ENCODE measurements at regions not wholly inside any gene's neighbourhood (a gene's known extent, or its start where the extent isn't known, plus 50 kb on each side); places are given as distances from the start of the nearest gene placed in this dataset.
A peak's percentile ranks its signal among the peaks of the same experiment; 100 is the strongest.
"Not testable (repeated sequence)": the region's sequence is repeated elsewhere in the genome, so short reads cannot be mapped to it uniquely, and the experiment has no call there.

DNA sequence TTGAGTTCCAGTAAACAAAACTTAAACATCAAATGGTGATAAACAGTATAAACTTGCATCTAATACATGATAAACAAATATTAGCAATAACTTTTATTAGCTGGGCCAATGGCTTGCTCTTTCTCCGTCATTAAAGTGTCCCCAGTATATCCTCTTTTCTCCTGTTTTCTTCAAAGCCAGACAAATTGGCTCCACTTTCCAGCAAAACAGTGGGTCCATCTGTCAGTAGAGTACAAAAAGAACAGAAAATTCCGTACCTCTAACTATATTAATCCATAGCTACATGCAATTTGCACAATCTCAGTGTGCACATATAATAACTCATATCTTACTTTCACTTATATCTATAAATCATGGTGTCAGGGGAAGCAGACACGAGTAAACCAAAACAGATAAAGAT is 678.0 kb upstream of the SPRY2 start:
- Histone ChIP-seq H3K4me1 (replicated peaks in 1 of 2) (no peaks in the 10 kb centered on the region), H3K36me3 (replicated peaks in 1 of 2) (no peaks in the 10 kb centered on the region), H3K4me3 (no peak overlapping the region), H3K27ac (no peak overlapping the region), H3K27me3 (no peaks in the 10 kb centered on the region), H3K9me3 (replicated peaks in 1 of 3) (no peaks in the 10 kb centered on the region)
- intact Hi-C loops (cut with DNase I) = no loop called here
- 49 to 59% (median 54%) methylated on average over 3 of the region's 3 CpGs for WGBS, 4 donors
- no peak for TF ChIP-seq POLR2A (IDR thresholded peaks at IDR 0.05)
- no peak for DNase-seq

DNA sequence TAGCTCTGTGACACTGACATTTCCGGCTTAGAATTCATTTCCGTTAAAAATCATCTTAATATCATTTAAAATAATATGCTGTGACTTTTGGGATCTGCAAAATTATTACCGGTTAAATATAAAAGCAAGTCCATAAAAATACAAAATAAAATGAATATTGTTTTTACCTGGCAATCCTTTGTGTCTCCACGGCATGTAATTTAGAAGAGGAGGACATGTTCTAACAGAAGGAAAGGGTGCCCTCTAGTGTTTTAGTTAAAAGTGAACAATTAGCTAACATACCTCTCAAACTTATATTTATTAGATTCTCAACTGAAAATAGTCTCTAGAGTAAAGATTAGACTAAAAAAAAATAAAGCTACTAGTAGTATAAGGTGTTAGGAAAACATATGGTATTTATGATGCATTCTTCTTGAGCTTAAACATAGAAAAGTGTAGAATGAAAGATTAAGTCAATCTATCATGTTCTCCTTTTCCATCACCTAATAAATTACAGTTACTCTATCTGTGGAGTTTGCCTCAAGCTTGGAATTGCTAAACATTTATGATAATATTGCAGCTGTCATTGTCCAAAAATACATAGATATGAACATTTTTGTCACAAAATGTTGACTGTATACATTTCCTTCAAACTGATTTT is 676.7 kb upstream of the SPRY2 start:
- no peaks in the 10 kb centered on the region for H3K36me3 ChIP-seq (replicated peaks in 1 of 2)
- no peaks in the 10 kb centered on the region for H3K9me3 ChIP-seq (replicated peaks in 1 of 3)
- intact Hi-C loops (cut with DNase I) = no loop called here
- H3K4me3 ChIP-seq = no peak overlapping the region
- TF ChIP-seq, protein P1, sequence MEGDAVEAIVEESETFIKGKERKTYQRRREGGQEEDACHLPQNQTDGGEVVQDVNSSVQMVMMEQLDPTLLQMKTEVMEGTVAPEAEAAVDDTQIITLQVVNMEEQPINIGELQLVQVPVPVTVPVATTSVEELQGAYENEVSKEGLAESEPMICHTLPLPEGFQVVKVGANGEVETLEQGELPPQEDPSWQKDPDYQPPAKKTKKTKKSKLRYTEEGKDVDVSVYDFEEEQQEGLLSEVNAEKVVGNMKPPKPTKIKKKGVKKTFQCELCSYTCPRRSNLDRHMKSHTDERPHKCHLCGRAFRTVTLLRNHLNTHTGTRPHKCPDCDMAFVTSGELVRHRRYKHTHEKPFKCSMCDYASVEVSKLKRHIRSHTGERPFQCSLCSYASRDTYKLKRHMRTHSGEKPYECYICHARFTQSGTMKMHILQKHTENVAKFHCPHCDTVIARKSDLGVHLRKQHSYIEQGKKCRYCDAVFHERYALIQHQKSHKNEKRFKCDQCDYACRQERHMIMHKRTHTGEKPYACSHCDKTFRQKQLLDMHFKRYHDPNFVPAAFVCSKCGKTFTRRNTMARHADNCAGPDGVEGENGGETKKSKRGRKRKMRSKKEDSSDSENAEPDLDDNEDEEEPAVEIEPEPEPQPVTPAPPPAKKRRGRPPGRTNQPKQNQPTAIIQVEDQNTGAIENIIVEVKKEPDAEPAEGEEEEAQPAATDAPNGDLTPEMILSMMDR (IDR thresholded peaks at IDR 0.05) = peak; percentile 31 to 67 (median 50)
- no peak for TF ChIP-seq POLR2A (IDR thresholded peaks at IDR 0.05)
- no peak for DNase-seq
- no peak overlapping the region for H3K27ac ChIP-seq
- H3K4me1 ChIP-seq (replicated peaks in 1 of 2) = no peaks in the 10 kb centered on the region
- 19 to 27% (median 23%) methylated on average over 4 of the region's 4 CpGs for WGBS, 4 donors
- H3K27me3 ChIP-seq = no peaks in the 10 kb centered on the region

DNA sequence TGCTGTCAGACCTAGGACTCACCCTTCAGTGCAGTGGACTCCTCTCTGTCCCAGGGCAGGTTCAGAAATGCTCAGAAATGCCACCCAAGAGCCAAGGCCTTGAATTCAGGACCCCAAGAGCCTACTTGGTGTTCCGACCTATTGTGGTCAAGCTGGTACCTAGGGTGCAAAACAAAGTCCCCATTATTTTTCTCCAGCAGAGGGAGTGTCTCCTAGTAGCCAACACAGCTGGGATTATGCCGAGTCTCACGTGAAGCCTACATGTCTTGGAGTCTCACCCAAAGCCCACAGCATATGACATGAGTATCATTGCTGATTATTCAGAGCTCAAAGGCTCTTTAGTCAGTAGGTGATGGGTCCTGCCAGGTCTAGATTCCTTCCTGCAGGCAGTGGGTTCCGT is 671.1 kb upstream of the SPRY2 start:
- 71 to 88% (median 86%) methylated on average over 1 to 4 of the region's 4 CpGs for WGBS, 4 donors

DNA sequence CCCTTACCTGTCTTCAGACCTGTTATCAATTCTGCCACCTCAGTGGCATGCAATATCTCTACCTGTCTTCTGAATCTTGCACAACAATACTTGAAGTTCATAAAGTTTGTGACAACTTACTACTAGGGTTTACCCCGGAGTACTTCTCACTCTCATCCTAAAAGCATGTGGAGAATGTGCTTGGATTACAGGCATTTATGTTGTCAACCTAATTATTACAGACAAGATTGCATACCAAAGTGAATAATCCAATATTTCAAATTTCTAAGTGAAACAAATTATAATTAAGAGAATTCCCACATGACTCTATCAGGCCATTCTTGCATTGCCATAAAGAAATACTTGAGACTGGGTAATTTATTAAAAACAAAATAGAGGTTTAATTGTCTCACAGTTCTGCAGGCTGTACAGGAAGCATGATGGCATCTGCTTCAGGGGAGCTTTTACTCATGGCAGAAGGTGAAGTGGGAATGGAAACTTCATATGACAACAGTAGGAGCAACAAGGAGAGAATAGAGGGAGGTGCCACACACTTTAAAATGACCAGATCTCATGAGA is 661.0 kb upstream of the SPRY2 start:
- no peak for DNase-seq
- TF ChIP-seq, protein P1 (IDR thresholded peaks at IDR 0.05) = no peak
- no peak for TF ChIP-seq POLR2A (IDR thresholded peaks at IDR 0.05)
- Histone ChIP-seq H3K27ac (no peak overlapping the region), H3K4me3 (no peak overlapping the region), H3K27me3 (no peaks in the 10 kb centered on the region), H3K4me1 (replicated peaks in 1 of 2) (no peaks in the 10 kb centered on the region), H3K36me3 (replicated peaks in 1 of 2) (no peaks in the 10 kb centered on the region), H3K9me3 (replicated peaks in 1 of 3) (peaks cover 0 to 3% (median 0%) of the 10 kb centered on the region in 3 donors)
- WGBS, 4 donors = 60 to 88% (median 67%) methylated on average over 1 of the region's 1 CpG
- intact Hi-C loops (cut with DNase I) = no loop called here

More for the DNA sequence above, 671.1 kb upstream of the SPRY2 start:
- no peaks in the 10 kb centered on the region for H3K27me3 ChIP-seq
- intact Hi-C loops (cut with DNase I) = no loop called here
- no peaks in the 10 kb centered on the region for H3K9me3 ChIP-seq (replicated peaks in 1 of 3)
- H3K36me3 ChIP-seq (replicated peaks in 1 of 2) = no peaks in the 10 kb centered on the region
- H3K27ac ChIP-seq = no peak overlapping the region
- no peaks in the 10 kb centered on the region for H3K4me1 ChIP-seq (replicated peaks in 1 of 2)
- no peak for DNase-seq
- TF ChIP-seq, protein P1 (IDR thresholded peaks at IDR 0.05) = no peak
- TF ChIP-seq POLR2A (IDR thresholded peaks at IDR 0.05) = no peak
- H3K4me3 ChIP-seq = no peak overlapping the region

DNA sequence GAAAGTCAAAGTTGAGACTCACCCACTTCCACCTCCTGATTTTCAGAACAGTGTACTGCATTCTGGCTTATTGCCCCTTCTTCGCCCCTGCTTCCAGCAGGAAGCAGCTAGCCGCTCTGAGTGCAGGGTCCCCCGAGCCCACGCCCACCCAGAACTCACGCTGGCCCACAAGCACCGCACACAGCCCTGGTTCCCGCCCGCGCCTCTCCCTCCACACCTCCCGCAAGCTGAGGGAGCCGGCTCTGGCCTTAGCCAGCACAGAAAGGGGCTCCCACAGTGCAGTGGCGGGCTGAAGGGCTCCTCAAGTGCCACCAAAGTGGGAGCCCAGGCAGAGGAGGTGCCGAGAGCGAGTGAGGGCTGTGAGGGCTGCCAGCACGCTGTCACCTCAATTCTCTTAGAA is 657.7 kb upstream of the SPRY2 start:
- H3K27me3 ChIP-seq; H3K27ac ChIP-seq; H3K4me1 ChIP-seq (replicated peaks in 1 of 2); DNase-seq; H3K36me3 ChIP-seq (replicated peaks in 1 of 2); H3K9me3 ChIP-seq (replicated peaks in 1 of 3); intact Hi-C loops (cut with DNase I); H3K4me3 ChIP-seq: not testable (repeated sequence)
- 81 to 92% (median 87%) methylated on average over 4 to 15 of the region's 15 CpGs for WGBS, 4 donors
